ENCODE measurements at regions not wholly inside any gene's neighbourhood (a gene's known extent, or its start where the extent isn't known, plus 50 kb on each side); places are given as distances from the start of the nearest gene placed in this dataset.

- Mint-ChIP-seq H3K36me3 (ENCODE audit: low read depth) (no peaks in the 10 kb centered on the region), H3K4me3 (no peak overlapping the region), H3K9me3 (no peaks in the 10 kb centered on the region), H3K4me1 (peaks cover 40% of the 10 kb centered on the region), H3K27me3 (ENCODE audit: insufficient read depth) (no peaks in the 10 kb centered on the region), H3K27ac (no peak overlapping the region)
- Histone ChIP-seq H3K9ac (ENCODE audit: extremely low read depth, low read length, poor library complexity, severe bottlenecking) (no peak overlapping the region), H3K4me1 (ENCODE audit: control insufficient read depth, insufficient read depth, low read length) (peaks cover 14% of the 10 kb centered on the region), H3K27me3 (ENCODE audit: control insufficient read depth, insufficient read depth, low read length, poor library complexity, severe bottlenecking) (no peaks in the 10 kb centered on the region), H3K27ac (ENCODE audit: low read depth, low read length) (no peak overlapping the region), H3K36me3 (ENCODE audit: control insufficient read depth, insufficient read depth, low read length) (no peaks in the 10 kb centered on the region), H3K9me3 (ENCODE audit: control insufficient read depth, low read length) (no peaks in the 10 kb centered on the region), H3K4me3 (ENCODE audit: low read length) (no peak overlapping the region)
- WGBS, 2 experiments (ENCODE audit: insufficient coverage in 1 of 2, insufficient read length in 1 of 2): 77 to 83% methylated on average over 6 of the region's 6 CpGs
- DNase-seq: peak; percentile 54
- TF ChIP-seq CTCF (conservative IDR thresholded peaks at IDR 0.05): no peak
Observed at GRCh38 chr3:72694398-72694797, 153.8 kb downstream of the SHQ1 start.

GRCh38 chr3:72692990-72693389, 155.3 kb downstream of the SHQ1 start:
- H3K4me1 Mint-ChIP-seq: peaks cover 31% of the 10 kb centered on the region
- H3K27me3 ChIP-seq (ENCODE audit: control insufficient read depth, insufficient read depth, low read length, poor library complexity, severe bottlenecking): no peaks in the 10 kb centered on the region
- no peak overlapping the region for H3K9ac ChIP-seq (ENCODE audit: extremely low read depth, low read length, poor library complexity, severe bottlenecking)
- DNase-seq: peak; percentile 72
- no peaks in the 10 kb centered on the region for H3K36me3 Mint-ChIP-seq (ENCODE audit: low read depth)
- no peak overlapping the region for H3K27ac ChIP-seq (ENCODE audit: low read depth, low read length)
- no peak for TF ChIP-seq CTCF (conservative IDR thresholded peaks at IDR 0.05)
- no peak overlapping the region for H3K4me3 ChIP-seq (ENCODE audit: low read length)
- H3K4me1 ChIP-seq (ENCODE audit: control insufficient read depth, insufficient read depth, low read length): peaks cover 10% of the 10 kb centered on the region
- H3K27ac Mint-ChIP-seq: peak overlapping the region; percentile 82
- H3K9me3 ChIP-seq (ENCODE audit: control insufficient read depth, low read length): no peaks in the 10 kb centered on the region
- 58 to 71% methylated on average over 6 to 9 of the region's 9 CpGs for WGBS, 2 experiments (ENCODE audit: insufficient coverage in 1 of 2, insufficient read length in 1 of 2)
- no peaks in the 10 kb centered on the region for H3K9me3 Mint-ChIP-seq
- H3K27me3 Mint-ChIP-seq (ENCODE audit: insufficient read depth): no peaks in the 10 kb centered on the region
- H3K36me3 ChIP-seq (ENCODE audit: control insufficient read depth, insufficient read depth, low read length): no peaks in the 10 kb centered on the region
- H3K4me3 Mint-ChIP-seq: no peak overlapping the region

- H3K9me3 Mint-ChIP-seq: no peaks in the 10 kb centered on the region
- H3K36me3 Mint-ChIP-seq (ENCODE audit: low read depth): no peaks in the 10 kb centered on the region
- no peak for DNase-seq
- no peak overlapping the region for H3K4me3 Mint-ChIP-seq
- H3K9me3 ChIP-seq (ENCODE audit: control insufficient read depth, low read length): no peaks in the 10 kb centered on the region
- H3K27me3 ChIP-seq (ENCODE audit: control insufficient read depth, insufficient read depth, low read length, poor library complexity, severe bottlenecking): no peaks in the 10 kb centered on the region
- H3K4me3 ChIP-seq (ENCODE audit: low read length): no peak overlapping the region
- H3K4me1 ChIP-seq (ENCODE audit: control insufficient read depth, insufficient read depth, low read length): no peaks in the 10 kb centered on the region
- H3K27ac ChIP-seq (ENCODE audit: low read depth, low read length): no peak overlapping the region
- H3K27me3 Mint-ChIP-seq (ENCODE audit: insufficient read depth): peaks cover 4% of the 10 kb centered on the region
- WGBS, 2 experiments (ENCODE audit: insufficient coverage in 1 of 2, insufficient read length in 1 of 2): 78 to 81% methylated on average over 3 to 5 of the region's 5 CpGs
- H3K27ac Mint-ChIP-seq: no peak overlapping the region
- peaks cover 19% of the 10 kb centered on the region for H3K4me1 Mint-ChIP-seq
- H3K9ac ChIP-seq (ENCODE audit: extremely low read depth, low read length, poor library complexity, severe bottlenecking): no peak overlapping the region
- no peaks in the 10 kb centered on the region for H3K36me3 ChIP-seq (ENCODE audit: control insufficient read depth, insufficient read depth, low read length)
- no peak for TF ChIP-seq CTCF (conservative IDR thresholded peaks at IDR 0.05)
Observed at GRCh38 chr3:72690629-72691028, 157.6 kb downstream of the SHQ1 start.
